MCF 10A (cell line): ENCODE measurements at regions not wholly inside any gene's neighbourhood (a gene's known extent, or its start where the extent isn't known, plus 50 kb on each side); places are given as distances from the start of the nearest gene placed in this dataset.

Source experiments
- BruUV-seq: library from RNA; stranded (reverse); fragments of 400-500 nt; replicated peaks from 2 replicates; lab custom pipeline; 2021; lab: Mats Ljungman, UMichigan
- CTCF ChIA-PET: fragments of 300-600 bp; sonication (Branson Sonifier 250); formaldehyde crosslinking; extraction: SDS; loops from one replicate; lab custom pipeline; 2021; ENCODE audit warnings: antibody characterized with exemption, inconsistent platforms; lab: Yijun Ruan, JAX
- POLR2A ChIA-PET: fragments of 300-600, 350-650 bp; sonication (Branson Sonifier 250); formaldehyde crosslinking; extraction: SDS; loops from one replicate; lab custom pipeline; 2020; ENCODE audit warnings: antibody characterized with exemption, inconsistent platforms; lab: Yijun Ruan, JAX
- DNase-seq: peaks from one replicate; pipeline ENCODE4 v3.0.0-alpha.2; 2018; ENCODE audit not compliant: unreplicated experiment
- H3K27ac Mint-ChIP-seq: one replicate; pipeline ENCODE4 v1.8.0; 2022; ENCODE audit warnings: mild to moderate bottlenecking, low read depth, mixed read lengths; ENCODE audit not compliant: unreplicated experiment
- H3K27me3 Mint-ChIP-seq: one replicate; pipeline ENCODE4 v1.8.0; 2022; ENCODE audit warnings: mixed read lengths; ENCODE audit not compliant: insufficient read depth, unreplicated experiment
- H3K36me3 Mint-ChIP-seq: one replicate; pipeline ENCODE4 v1.8.0; 2022; ENCODE audit warnings: mild to moderate bottlenecking, moderate library complexity, mixed read lengths; ENCODE audit not compliant: insufficient read depth, unreplicated experiment
- H3K4me1 Mint-ChIP-seq: one replicate; pipeline ENCODE4 v1.8.0; 2022; ENCODE audit warnings: mixed read lengths; ENCODE audit not compliant: insufficient read depth, unreplicated experiment
- H3K4me3 Mint-ChIP-seq: one replicate; pipeline ENCODE4 v1.8.0; 2022; ENCODE audit warnings: mild to moderate bottlenecking, moderate library complexity, mixed read lengths; ENCODE audit not compliant: unreplicated experiment
- H3K9me3 Mint-ChIP-seq: one replicate; pipeline ENCODE4 v1.8.0; 2022; ENCODE audit warnings: mixed read lengths; ENCODE audit not compliant: unreplicated experiment
- CTCF ChIP-seq: fragments of 200-600 bp; IDR thresholded peaks from one replicate; pipeline ENCODE4 v1.8.0; 2022; ENCODE audit warnings: antibody characterized with exemption, mild to moderate bottlenecking; ENCODE audit not compliant: unreplicated experiment
- intact Hi-C: fragments of 100-400 bp; cut with micrococcal nuclease; formaldehyde crosslinking; loops from 2 replicates; pipeline ENCODE4 v1.14.1; 2022

- intact Hi-C loops = no loop called here
- CTCF ChIA-PET = no interaction called here
- BruUV-seq = no TSS peak
- no peak for DNase-seq
- Mint-ChIP-seq H3K9me3 (no peaks in the 10 kb centered on the region), H3K36me3 (no peaks in the 10 kb centered on the region), H3K27ac (no peak overlapping the region), H3K4me1 (no peaks in the 10 kb centered on the region), H3K4me3 (no peak overlapping the region), H3K27me3 (no peaks in the 10 kb centered on the region)
- no peak for TF ChIP-seq CTCF
- POLR2A ChIA-PET = no interaction called here
These were observed 249.5 kb upstream of the STARD13 start for GRCh38 chr13:33535061-33535460.

GRCh38 chr13:33536601-33537000, 251.0 kb upstream of the STARD13 start:
- POLR2A ChIA-PET = interaction anchor here (1.2 kb wide), 1 partner anchor 251 kb away, joined by 3 read pairs; the partner anchor contains the start of gene STARD13

DNA sequence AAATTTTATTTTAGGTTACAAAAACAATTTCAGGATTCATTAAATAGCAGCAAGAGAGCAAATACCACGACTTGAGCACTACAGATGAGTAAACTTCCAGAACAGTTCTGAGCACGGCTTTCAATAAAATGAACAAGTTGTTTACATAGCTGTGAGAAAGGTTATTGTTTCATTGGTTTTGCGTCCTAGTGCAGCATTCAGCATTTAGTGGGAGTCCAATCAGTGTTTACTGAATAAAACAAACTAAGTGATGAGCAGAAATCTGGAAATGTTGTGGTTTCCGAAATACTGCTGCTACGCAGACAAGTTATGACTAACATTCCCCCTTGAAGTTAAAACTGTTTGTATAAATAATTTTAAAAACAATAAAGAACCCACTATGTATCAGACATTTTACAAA, 251.5 kb upstream of the STARD13 start:
- BruUV-seq = no TSS peak
- intact Hi-C loops = no loop called here
- no peak overlapping the region for H3K27ac Mint-ChIP-seq
- no peaks in the 10 kb centered on the region for H3K4me1 Mint-ChIP-seq
- ChIA-PET CTCF (no interaction called here), POLR2A (interaction anchor here (1.2 kb wide), 1 partner anchor 252 kb away, joined by 3 read pairs; the partner anchor contains the start of gene STARD13)
- H3K4me3 Mint-ChIP-seq = no peak overlapping the region
- peak; percentile 27 for DNase-seq
- no peaks in the 10 kb centered on the region for H3K9me3 Mint-ChIP-seq
- no peak for TF ChIP-seq CTCF
- no peaks in the 10 kb centered on the region for H3K27me3 Mint-ChIP-seq
- no peaks in the 10 kb centered on the region for H3K36me3 Mint-ChIP-seq

More at GRCh38 chr13:33536601-33537000, 251.0 kb upstream of the STARD13 start:
- CTCF ChIA-PET = interaction anchor here (0.6 kb wide), 1 partner anchor 51 kb away, joined by 3 read pairs; no protein-coding TSS in a partner anchor
- Mint-ChIP-seq H3K4me1 (no peaks in the 10 kb centered on the region), H3K9me3 (no peaks in the 10 kb centered on the region), H3K27me3 (no peaks in the 10 kb centered on the region), H3K27ac (no peak overlapping the region), H3K36me3 (no peaks in the 10 kb centered on the region), H3K4me3 (no peak overlapping the region)
- intact Hi-C loops = no loop called here
- TF ChIP-seq CTCF = no peak
- DNase-seq = no peak
- no TSS peak for BruUV-seq

- H3K4me1 Mint-ChIP-seq = no peaks in the 10 kb centered on the region
- POLR2A ChIA-PET = interaction anchor here (0.6 to 1.2 kb wide), 3 partner anchors 131 to 563 kb away, joined by 3 to 4 read pairs (median 3); partner anchors contain the start of gene STARD13
- CTCF ChIA-PET = interaction anchor here (0.7 kb wide), 1 partner anchor 310 kb away, joined by 6 read pairs; no protein-coding TSS in a partner anchor
- DNase-seq = no peak
- H3K4me3 Mint-ChIP-seq = no peak overlapping the region
- H3K27me3 Mint-ChIP-seq = no peaks in the 10 kb centered on the region
- no TSS peak for BruUV-seq
- intact Hi-C loops = no loop called here
- no peaks in the 10 kb centered on the region for H3K9me3 Mint-ChIP-seq
- no peak for TF ChIP-seq CTCF
- H3K36me3 Mint-ChIP-seq = no peaks in the 10 kb centered on the region
- no peak overlapping the region for H3K27ac Mint-ChIP-seq
These were observed 252.1 kb upstream of the STARD13 start for GRCh38 chr13:33537676-33538075.
